Astrocyte of the cerebellum (primary cell): ENCODE measurements at regions not wholly inside any gene's neighbourhood (a gene's known extent, or its start where the extent isn't known, plus 50 kb on each side); places are given as distances from the start of the nearest gene placed in this dataset.
"Not testable (repeated sequence)": the region's sequence is repeated elsewhere in the genome, so short reads cannot be mapped to it uniquely, and the experiment has no call there.

Experiments
- DNase-seq: peaks from one replicate; pipeline ENCODE4 v3.0.0-alpha.2; 2011; ENCODE audit warnings: low read depth
- H3K4me3 ChIP-seq: 2 replicates; pipeline ENCODE4 v1.5.1; 2011; ENCODE audit warnings: mild to moderate bottlenecking, low read depth, low read length, moderate library complexity
- CTCF ChIP-seq: IDR thresholded peaks from 2 replicates; pipeline ENCODE4 v1.5.1; 2012; ENCODE audit warnings: low read length, low read depth, moderate library complexity, mild to moderate bottlenecking; ENCODE audit errors: missing control alignments
- in situ Hi-C: cut with HindIII; loops from 2 replicates; pipeline ENCODE4 v1.10.0; 2017; ENCODE audit warnings: low sequenced_read_pairs

- in situ Hi-C loops, result no loop called here
- no peak for DNase-seq
- no peak overlapping the region for H3K4me3 ChIP-seq
- TF ChIP-seq CTCF, result no peak
These were observed 341.6 kb upstream of the NRSN1 start for GRCh38 chr6:23784301-23784919.

GRCh38 chr6:23790756-23791155 lies 335.3 kb upstream of the NRSN1 start:
- no peak for TF ChIP-seq CTCF
- DNase-seq, result no peak
- in situ Hi-C loops, result no loop called here
- H3K4me3 ChIP-seq, result no peak overlapping the region

- no peak overlapping the region for H3K4me3 ChIP-seq
- in situ Hi-C loops, result no loop called here
- TF ChIP-seq CTCF, result no peak
- no peak for DNase-seq
These were observed 329.0 kb upstream of the NRSN1 start for GRCh38 chr6:23797041-23797440.

GRCh38 chr6:23804289-23804688 lies 321.7 kb upstream of the NRSN1 start:
- in situ Hi-C loops, DNase-seq, H3K4me3 ChIP-seq: not testable (repeated sequence)

DNA sequence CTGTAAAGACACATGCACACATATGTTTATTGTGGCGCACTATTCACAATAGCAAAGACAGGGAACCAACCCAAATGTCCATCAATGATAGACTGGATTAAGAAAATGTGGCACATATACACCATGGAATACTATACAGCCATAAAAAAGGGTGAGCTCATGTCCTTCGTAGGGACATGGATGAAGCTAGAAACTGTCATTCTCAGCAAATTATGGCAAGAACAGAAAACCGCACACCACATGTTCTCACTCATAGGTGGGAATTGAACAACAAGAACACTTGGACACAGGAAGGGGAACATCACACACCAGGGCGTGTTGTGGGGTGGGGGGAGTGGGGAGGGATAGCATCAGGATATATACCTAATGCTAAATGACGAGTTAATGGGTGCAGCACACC lies 304.9 kb upstream of the NRSN1 start:
- DNase-seq, in situ Hi-C loops, H3K4me3 ChIP-seq: not testable (repeated sequence)

DNA sequence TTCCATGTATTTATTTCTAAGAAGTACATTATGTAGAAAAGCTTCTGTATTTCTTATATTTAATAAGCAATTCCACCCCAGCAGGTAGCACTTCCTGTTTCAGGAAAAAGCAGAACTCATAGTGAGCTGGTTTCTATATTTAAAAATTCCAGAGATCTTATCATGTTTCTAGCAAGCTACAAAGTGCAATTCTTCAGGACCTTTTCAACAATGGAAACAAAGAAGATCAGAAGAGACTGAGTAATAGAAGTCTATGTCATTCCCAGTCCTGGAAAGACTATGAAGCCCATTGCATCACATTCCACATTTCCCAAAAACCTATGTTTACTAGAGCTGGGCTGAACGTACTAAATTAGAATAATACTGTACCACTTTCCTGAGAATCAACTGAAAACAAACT lies 302.6 kb upstream of the NRSN1 start:
- in situ Hi-C loops, result no loop called here

DNA sequence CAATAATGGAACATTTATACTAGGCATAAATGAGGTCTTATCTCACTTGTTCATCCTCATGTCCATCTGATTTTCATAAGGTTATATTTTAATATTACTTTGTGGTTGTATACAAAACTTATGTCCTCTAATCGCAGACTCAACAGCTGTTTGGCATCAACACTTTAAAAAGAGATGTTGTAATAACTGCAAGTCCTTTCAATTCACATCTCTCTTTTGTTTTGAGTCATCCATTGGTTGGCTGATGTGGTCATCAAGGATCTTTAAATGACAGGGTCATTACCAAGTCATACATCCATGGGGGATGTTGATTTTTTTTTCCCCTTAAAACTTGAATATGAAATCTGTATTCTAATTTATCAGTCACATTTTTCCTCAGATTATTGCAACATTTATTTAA lies 299.4 kb upstream of the NRSN1 start:
- no peak overlapping the region for H3K4me3 ChIP-seq
- no peak for DNase-seq
- in situ Hi-C loops, result no loop called here
- no peak for TF ChIP-seq CTCF

More for the DNA sequence above, 302.6 kb upstream of the NRSN1 start:
- DNase-seq, result no peak
- no peak overlapping the region for H3K4me3 ChIP-seq
- TF ChIP-seq CTCF, result no peak

GRCh38 chr6:23828861-23829260 lies 297.2 kb upstream of the NRSN1 start:
- H3K4me3 ChIP-seq, result no peak overlapping the region
- in situ Hi-C loops, result no loop called here
- no peak for TF ChIP-seq CTCF
- DNase-seq, result no peak
